Astrocyte (in vitro differentiated cells and primary cell): ENCODE measurements at regions not wholly inside any gene's neighbourhood (a gene's known extent, or its start where the extent isn't known, plus 50 kb on each side); places are given as distances from the start of the nearest gene placed in this dataset.

Experiments
- CTCF ChIP-seq: IDR thresholded peaks from 2 replicates; pipeline ENCODE4 v1.5.1; 2011; ENCODE audit warnings: low read depth, mild to moderate bottlenecking, inconsistent platforms, low read length, moderate library complexity; ENCODE audit not compliant: insufficient read depth
- EZH2 ChIP-seq: IDR thresholded peaks from 2 replicates; pipeline ENCODE4 v1.6.1; 2012; ENCODE audit warnings: mild to moderate bottlenecking, low read length, inconsistent platforms; ENCODE audit not compliant: insufficient read depth

GRCh38 chr4:71210823-71211222, 128.0 kb upstream of the SLC4A4 start:
- TF ChIP-seq CTCF (no peak), EZH2 (no peak)
